ENCODE measurements at regions not wholly inside any gene's neighbourhood (a gene's known extent, or its start where the extent isn't known, plus 50 kb on each side); places are given as distances from the start of the nearest gene placed in this dataset.

- ATAC-seq (no peak), DNase-seq (ENCODE audit: low read depth, low spot score) (no peak)
- no peak overlapping the region for H3K4me2 ChIP-seq (ENCODE audit: low read length)
- H3K27me3 ChIP-seq (ENCODE audit: insufficient read depth, low read length), result peaks cover 4% of the 10 kb centered on the region; the same call in 1 of the 2 replicates
- TF ChIP-seq POLR2A (IDR thresholded peaks at IDR 0.05; ENCODE audit: borderline replicate concordance, extremely low read depth, insufficient read depth, insufficient read length) (no peak), CTCF (IDR thresholded peaks at IDR 0.05 in 2 of 3, conservative IDR thresholded peaks at IDR 0.05 in 1 of 3; ENCODE audit: borderline replicate concordance in 1 of 3, insufficient read depth in 1 of 3, low read depth in 2 of 3, low read length in 2 of 3) (no peak), ATF3 (IDR thresholded peaks at IDR 0.05) (no peak), EZH2phosphoT487 (IDR thresholded peaks at IDR 0.05; ENCODE audit: borderline replicate concordance) (no peak), SP1 (IDR thresholded peaks at IDR 0.05; ENCODE audit: low read depth) (no peak), EZH2 (IDR thresholded peaks at IDR 0.05) (no peak), ZFX (IDR thresholded peaks at IDR 0.05) (no peak), FOSL1 (IDR thresholded peaks at IDR 0.05; ENCODE audit: low read depth) (no peak), ZNF274 (IDR thresholded peaks at IDR 0.05; ENCODE audit: low read depth, low read length) (no peak), RAD21 (IDR thresholded peaks at IDR 0.05; ENCODE audit: low read depth) (no peak), SIN3A (IDR thresholded peaks at IDR 0.05; ENCODE audit: low read depth) (no peak), MAX (IDR thresholded peaks at IDR 0.05) (no peak), CEBPB (IDR thresholded peaks at IDR 0.05; ENCODE audit: low read depth) (no peak)
- TF ChIP-seq, protein P1, sequence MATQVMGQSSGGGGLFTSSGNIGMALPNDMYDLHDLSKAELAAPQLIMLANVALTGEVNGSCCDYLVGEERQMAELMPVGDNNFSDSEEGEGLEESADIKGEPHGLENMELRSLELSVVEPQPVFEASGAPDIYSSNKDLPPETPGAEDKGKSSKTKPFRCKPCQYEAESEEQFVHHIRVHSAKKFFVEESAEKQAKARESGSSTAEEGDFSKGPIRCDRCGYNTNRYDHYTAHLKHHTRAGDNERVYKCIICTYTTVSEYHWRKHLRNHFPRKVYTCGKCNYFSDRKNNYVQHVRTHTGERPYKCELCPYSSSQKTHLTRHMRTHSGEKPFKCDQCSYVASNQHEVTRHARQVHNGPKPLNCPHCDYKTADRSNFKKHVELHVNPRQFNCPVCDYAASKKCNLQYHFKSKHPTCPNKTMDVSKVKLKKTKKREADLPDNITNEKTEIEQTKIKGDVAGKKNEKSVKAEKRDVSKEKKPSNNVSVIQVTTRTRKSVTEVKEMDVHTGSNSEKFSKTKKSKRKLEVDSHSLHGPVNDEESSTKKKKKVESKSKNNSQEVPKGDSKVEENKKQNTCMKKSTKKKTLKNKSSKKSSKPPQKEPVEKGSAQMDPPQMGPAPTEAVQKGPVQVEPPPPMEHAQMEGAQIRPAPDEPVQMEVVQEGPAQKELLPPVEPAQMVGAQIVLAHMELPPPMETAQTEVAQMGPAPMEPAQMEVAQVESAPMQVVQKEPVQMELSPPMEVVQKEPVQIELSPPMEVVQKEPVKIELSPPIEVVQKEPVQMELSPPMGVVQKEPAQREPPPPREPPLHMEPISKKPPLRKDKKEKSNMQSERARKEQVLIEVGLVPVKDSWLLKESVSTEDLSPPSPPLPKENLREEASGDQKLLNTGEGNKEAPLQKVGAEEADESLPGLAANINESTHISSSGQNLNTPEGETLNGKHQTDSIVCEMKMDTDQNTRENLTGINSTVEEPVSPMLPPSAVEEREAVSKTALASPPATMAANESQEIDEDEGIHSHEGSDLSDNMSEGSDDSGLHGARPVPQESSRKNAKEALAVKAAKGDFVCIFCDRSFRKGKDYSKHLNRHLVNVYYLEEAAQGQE (IDR thresholded peaks at IDR 0.05; ENCODE audit: low read depth), result no peak
- TF ChIP-seq, protein P2, sequence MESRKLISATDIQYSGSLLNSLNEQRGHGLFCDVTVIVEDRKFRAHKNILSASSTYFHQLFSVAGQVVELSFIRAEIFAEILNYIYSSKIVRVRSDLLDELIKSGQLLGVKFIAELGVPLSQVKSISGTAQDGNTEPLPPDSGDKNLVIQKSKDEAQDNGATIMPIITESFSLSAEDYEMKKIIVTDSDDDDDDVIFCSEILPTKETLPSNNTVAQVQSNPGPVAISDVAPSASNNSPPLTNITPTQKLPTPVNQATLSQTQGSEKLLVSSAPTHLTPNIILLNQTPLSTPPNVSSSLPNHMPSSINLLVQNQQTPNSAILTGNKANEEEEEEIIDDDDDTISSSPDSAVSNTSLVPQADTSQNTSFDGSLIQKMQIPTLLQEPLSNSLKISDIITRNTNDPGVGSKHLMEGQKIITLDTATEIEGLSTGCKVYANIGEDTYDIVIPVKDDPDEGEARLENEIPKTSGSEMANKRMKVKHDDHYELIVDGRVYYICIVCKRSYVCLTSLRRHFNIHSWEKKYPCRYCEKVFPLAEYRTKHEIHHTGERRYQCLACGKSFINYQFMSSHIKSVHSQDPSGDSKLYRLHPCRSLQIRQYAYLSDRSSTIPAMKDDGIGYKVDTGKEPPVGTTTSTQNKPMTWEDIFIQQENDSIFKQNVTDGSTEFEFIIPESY (IDR thresholded peaks at IDR 0.05; ENCODE audit: extremely low read depth, insufficient replicate concordance, low read length), result no peak
- H3K36me3 ChIP-seq (ENCODE audit: control insufficient read depth in 1 of 2, insufficient read depth in 2 of 2, low read length in 2 of 2), result no peaks in the 10 kb centered on the region
- H3K9me3 ChIP-seq (ENCODE audit: control insufficient read depth in 1 of 2, insufficient read depth in 1 of 2, low read depth in 1 of 2, low read length in 2 of 2), result no peaks in the 10 kb centered on the region
- intact Hi-C loops (cut with micrococcal nuclease), result no loop called here
- no peak overlapping the region for H3K4me3 ChIP-seq (replicated peaks in 1 of 2; ENCODE audit: low read depth in 1 of 2, low read length in 2 of 2)
- CTCF ChIA-PET, result no interaction called here
- peaks cover 0 to 7% of the 10 kb centered on the region in 2 experiments; a peak in 1 of 4 replicates for H3K4me1 ChIP-seq (ENCODE audit: control insufficient read depth in 1 of 2, insufficient read depth in 2 of 2, low read length in 2 of 2)
- H3K9ac ChIP-seq (ENCODE audit: low read length), result no peak overlapping the region
- no peak overlapping the region for H2AFZ ChIP-seq (ENCODE audit: low read depth, low read length, poor library complexity, severe bottlenecking)
- H3K79me2 ChIP-seq (ENCODE audit: insufficient read depth, low read length), result no peaks in the 10 kb centered on the region
- no TSS peak for BruUV-seq (replicated peaks)
- POLR2A ChIA-PET, result no interaction called here
- H3K27ac ChIP-seq (ENCODE audit: low read depth, low read length), result no peak overlapping the region
- H4K20me1 ChIP-seq (ENCODE audit: insufficient read depth), result no peaks in the 10 kb centered on the region
- H3K9me2 ChIP-seq (ENCODE audit: insufficient read depth), result no peaks in the 10 kb centered on the region
- RAD21 ChIA-PET (ENCODE audit: low non-redundant PET in 1 of 2, low total read pairs in 2 of 2, uncharacterized antibody in 2 of 2, unreplicated experiment in 2 of 2), result no interaction called here
These were observed 71.4 kb upstream of the COG2 start for GRCh38 chr1:230570724-230571360.
